WTC11 (cell line): ENCODE measurements at regions not wholly inside any gene's neighbourhood (a gene's known extent, or its start where the extent isn't known, plus 50 kb on each side); places are given as distances from the start of the nearest gene placed in this dataset.

Experiments used
- ATAC-seq: fragments of 200-7000 bp; cut with Tn5 transposase; 2 replicates; pipeline ENCODE4 v1.10.0; 2021; ENCODE audit warnings: mild to moderate bottlenecking, moderate library complexity
- CTCF ChIA-PET: fragments of 300-600 bp; sonication (Branson Sonifier 250); formaldehyde crosslinking; loops from one replicate; lab custom pipeline; 2021; ENCODE audit warnings: antibody characterized with exemption; lab: Charles Lee
- POLR2A ChIA-PET: fragments of 350-600 bp; sonication (Branson Sonifier 250); formaldehyde crosslinking; loops from one replicate; lab custom pipeline; 2021; ENCODE audit warnings: antibody characterized with exemption; lab: Charles Lee
- DNase-seq: peaks from one replicate; pipeline ENCODE4 v3.0.0; 2021; ENCODE audit warnings: low spot score
- H3K27ac Mint-ChIP-seq: 2 replicates; pipeline ENCODE4 v1.8.0; 2021; ENCODE audit warnings: mixed read lengths
- H3K27me3 Mint-ChIP-seq: 2 replicates; pipeline ENCODE4 v1.8.0; 2021; ENCODE audit warnings: low read depth, mild to moderate bottlenecking, moderate library complexity, mixed read lengths
- H3K36me3 Mint-ChIP-seq: 2 replicates; pipeline ENCODE4 v1.8.0; 2021; ENCODE audit warnings: mixed read lengths
- H3K4me1 Mint-ChIP-seq: 2 replicates; pipeline ENCODE4 v1.8.0; 2022; ENCODE audit warnings: mixed read lengths
- H3K4me3 Mint-ChIP-seq: 2 replicates; pipeline ENCODE4 v1.8.0; 2021; ENCODE audit warnings: mild to moderate bottlenecking, moderate library complexity, mixed read lengths
- H3K9me3 Mint-ChIP-seq: 2 replicates; pipeline ENCODE4 v1.8.0; 2021; ENCODE audit warnings: mixed read lengths
- ATF3 ChIP-seq: sonication (generic); formaldehyde crosslinking; conservative IDR thresholded peaks from 2 replicates; pipeline ENCODE4 v1.8.1; 2022; ENCODE audit warnings: mild to moderate bottlenecking, missing genetic modification reagents
- CREM ChIP-seq: sonication (generic); formaldehyde crosslinking; IDR thresholded peaks from 2 replicates; pipeline ENCODE4 v1.8.1; 2022; ENCODE audit warnings: mild to moderate bottlenecking, missing genetic modification reagents, moderate library complexity
- E2F4 ChIP-seq: sonication (generic); formaldehyde crosslinking; IDR thresholded peaks from 2 replicates; pipeline ENCODE4 v1.8.1; 2022; ENCODE audit warnings: low read depth, mild to moderate bottlenecking, moderate library complexity, missing genetic modification reagents, borderline replicate concordance
- EMX1 ChIP-seq: fragments of 250-450 bp; sonication (Bioruptor Pico); IDR thresholded peaks from 2 replicates; pipeline ENCODE4 v1.8.0; 2021; ENCODE audit warnings: mild to moderate bottlenecking
- FOXK1 ChIP-seq: sonication (generic); formaldehyde crosslinking; IDR thresholded peaks from 2 replicates; pipeline ENCODE4 v1.8.0; 2022; ENCODE audit warnings: mild to moderate bottlenecking, moderate library complexity, missing genetic modification reagents
- JAZF1 ChIP-seq: fragments of 250-450 bp; sonication (Bioruptor Pico); IDR thresholded peaks from 2 replicates; pipeline ENCODE4 v1.9.0; 2021; ENCODE audit warnings: moderate library complexity, mild to moderate bottlenecking, inconsistent platforms
- PREB ChIP-seq: sonication (generic); formaldehyde crosslinking; IDR thresholded peaks from 2 replicates; pipeline ENCODE4 v1.8.1; 2022; ENCODE audit warnings: mild to moderate bottlenecking, missing genetic modification reagents, moderate library complexity, borderline replicate concordance
- RORB ChIP-seq: fragments of 250-450 bp; sonication (Bioruptor Pico); IDR thresholded peaks from 2 replicates; pipeline ENCODE4 v1.9.0; 2021; ENCODE audit warnings: mild to moderate bottlenecking
- SMAD3 ChIP-seq: sonication (generic); formaldehyde crosslinking; IDR thresholded peaks from 2 replicates; pipeline ENCODE4 v1.8.0; 2022; ENCODE audit warnings: missing genetic modification reagents, mild to moderate bottlenecking, borderline replicate concordance
- SMAD4 ChIP-seq: sonication (generic); formaldehyde crosslinking; IDR thresholded peaks from 2 replicates; pipeline ENCODE4 v1.8.0; 2022; ENCODE audit warnings: mild to moderate bottlenecking, missing genetic modification reagents
- ZBTB43 ChIP-seq: sonication (generic); formaldehyde crosslinking; IDR thresholded peaks from 2 replicates; pipeline ENCODE4 v1.8.1; 2023; ENCODE audit warnings: mild to moderate bottlenecking, missing genetic modification reagents
- ZNF121 ChIP-seq: sonication (generic); formaldehyde crosslinking; IDR thresholded peaks from 2 replicates; pipeline ENCODE4 v1.8.0; 2023; ENCODE audit warnings: missing genetic modification reagents
- ZNF219 ChIP-seq: sonication (generic); formaldehyde crosslinking; IDR thresholded peaks from 2 replicates; pipeline ENCODE4 v1.8.0; 2023; ENCODE audit warnings: missing genetic modification reagents, mild to moderate bottlenecking, borderline replicate concordance
- ZNF232 ChIP-seq: sonication (generic); formaldehyde crosslinking; IDR thresholded peaks from 2 replicates; pipeline ENCODE4 v1.8.0; 2022; ENCODE audit warnings: mild to moderate bottlenecking, missing genetic modification reagents
- ZNF281 ChIP-seq: sonication (generic); formaldehyde crosslinking; IDR thresholded peaks from 2 replicates; pipeline ENCODE4 v1.8.0; 2023; ENCODE audit warnings: mild to moderate bottlenecking, missing genetic modification reagents
- ZNF416 ChIP-seq: fragments of 250-450 bp; sonication (Bioruptor Pico); IDR thresholded peaks from 2 replicates; pipeline ENCODE4 v1.9.0; 2021; ENCODE audit warnings: mild to moderate bottlenecking, inconsistent platforms
- TF ChIP-seq, protein P1 (sequence below): sonication (generic); formaldehyde crosslinking; IDR thresholded peaks from 2 replicates; pipeline ENCODE4 v1.8.1; 2023; ENCODE audit warnings: mild to moderate bottlenecking, missing genetic modification reagents
- TF ChIP-seq, protein P2 (sequence below): fragments of 200-600 bp; IDR thresholded peaks from 2 replicates; pipeline ENCODE4 v1.8.0; 2022; ENCODE audit warnings: antibody characterized with exemption
- TF ChIP-seq, protein P3 (sequence below): sonication (generic); formaldehyde crosslinking; IDR thresholded peaks from 2 replicates; pipeline ENCODE4 v1.8.1; 2023; ENCODE audit warnings: mild to moderate bottlenecking, missing genetic modification reagents, moderate library complexity
- TF ChIP-seq, protein P4 (sequence below): sonication (generic); formaldehyde crosslinking; IDR thresholded peaks from 2 replicates; pipeline ENCODE4 v1.8.0; 2022; ENCODE audit warnings: missing genetic modification reagents

DNA sequence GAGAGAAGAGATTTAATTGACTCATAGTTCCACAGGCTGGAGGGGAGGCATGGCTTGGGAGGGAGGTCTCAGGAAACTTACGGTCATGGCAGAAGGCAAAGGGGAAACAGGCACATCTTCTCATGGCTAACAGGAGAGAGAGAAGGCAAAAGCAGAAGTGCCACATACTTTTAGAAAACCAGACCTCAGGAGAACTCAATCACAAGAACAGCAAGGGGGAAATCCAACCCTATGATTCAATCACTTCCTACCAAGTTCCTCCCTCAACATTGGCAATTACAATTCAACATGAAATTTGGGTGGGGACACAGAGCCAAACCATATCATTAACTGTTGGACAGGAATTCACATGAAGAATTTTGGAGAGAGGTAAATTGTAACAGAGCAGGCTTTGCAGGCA, 485.3 kb upstream of the PITX2 start (continued):
- TF ChIP-seq, protein P1, sequence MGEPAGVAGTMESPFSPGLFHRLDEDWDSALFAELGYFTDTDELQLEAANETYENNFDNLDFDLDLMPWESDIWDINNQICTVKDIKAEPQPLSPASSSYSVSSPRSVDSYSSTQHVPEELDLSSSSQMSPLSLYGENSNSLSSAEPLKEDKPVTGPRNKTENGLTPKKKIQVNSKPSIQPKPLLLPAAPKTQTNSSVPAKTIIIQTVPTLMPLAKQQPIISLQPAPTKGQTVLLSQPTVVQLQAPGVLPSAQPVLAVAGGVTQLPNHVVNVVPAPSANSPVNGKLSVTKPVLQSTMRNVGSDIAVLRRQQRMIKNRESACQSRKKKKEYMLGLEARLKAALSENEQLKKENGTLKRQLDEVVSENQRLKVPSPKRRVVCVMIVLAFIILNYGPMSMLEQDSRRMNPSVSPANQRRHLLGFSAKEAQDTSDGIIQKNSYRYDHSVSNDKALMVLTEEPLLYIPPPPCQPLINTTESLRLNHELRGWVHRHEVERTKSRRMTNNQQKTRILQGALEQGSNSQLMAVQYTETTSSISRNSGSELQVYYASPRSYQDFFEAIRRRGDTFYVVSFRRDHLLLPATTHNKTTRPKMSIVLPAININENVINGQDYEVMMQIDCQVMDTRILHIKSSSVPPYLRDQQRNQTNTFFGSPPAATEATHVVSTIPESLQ (CRISPR knock-in tag): no peak
- no peak for TF ChIP-seq CREM (CRISPR knock-in tag)
- no peak for TF ChIP-seq ZBTB43 (CRISPR knock-in tag)
- TF ChIP-seq E2F4 (CRISPR knock-in tag): no peak
- TF ChIP-seq RORB (CRISPR knock-in tag): no peak
- no peak for TF ChIP-seq JAZF1 (CRISPR knock-in tag)
- TF ChIP-seq EMX1 (CRISPR knock-in tag): no peak
- no peak for TF ChIP-seq ZNF121 (CRISPR knock-in tag)

GRCh38 chr4:111113591-111113990, 490.7 kb upstream of the PITX2 start:
- no peak for ATAC-seq
- H3K27me3 Mint-ChIP-seq: no peaks in the 10 kb centered on the region
- no peaks in the 10 kb centered on the region for H3K9me3 Mint-ChIP-seq
- H3K4me3 Mint-ChIP-seq: no peak overlapping the region
- TF ChIP-seq EMX1 (CRISPR knock-in tag): no peak
- no peak for TF ChIP-seq ZNF416 (CRISPR knock-in tag)
- TF ChIP-seq SMAD4: no peak
- TF ChIP-seq SMAD3: no peak
- TF ChIP-seq, protein P2, sequence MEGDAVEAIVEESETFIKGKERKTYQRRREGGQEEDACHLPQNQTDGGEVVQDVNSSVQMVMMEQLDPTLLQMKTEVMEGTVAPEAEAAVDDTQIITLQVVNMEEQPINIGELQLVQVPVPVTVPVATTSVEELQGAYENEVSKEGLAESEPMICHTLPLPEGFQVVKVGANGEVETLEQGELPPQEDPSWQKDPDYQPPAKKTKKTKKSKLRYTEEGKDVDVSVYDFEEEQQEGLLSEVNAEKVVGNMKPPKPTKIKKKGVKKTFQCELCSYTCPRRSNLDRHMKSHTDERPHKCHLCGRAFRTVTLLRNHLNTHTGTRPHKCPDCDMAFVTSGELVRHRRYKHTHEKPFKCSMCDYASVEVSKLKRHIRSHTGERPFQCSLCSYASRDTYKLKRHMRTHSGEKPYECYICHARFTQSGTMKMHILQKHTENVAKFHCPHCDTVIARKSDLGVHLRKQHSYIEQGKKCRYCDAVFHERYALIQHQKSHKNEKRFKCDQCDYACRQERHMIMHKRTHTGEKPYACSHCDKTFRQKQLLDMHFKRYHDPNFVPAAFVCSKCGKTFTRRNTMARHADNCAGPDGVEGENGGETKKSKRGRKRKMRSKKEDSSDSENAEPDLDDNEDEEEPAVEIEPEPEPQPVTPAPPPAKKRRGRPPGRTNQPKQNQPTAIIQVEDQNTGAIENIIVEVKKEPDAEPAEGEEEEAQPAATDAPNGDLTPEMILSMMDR: no peak
- TF ChIP-seq ZNF281 (CRISPR knock-in tag): no peak
- TF ChIP-seq CREM (CRISPR knock-in tag): no peak
- no peak for TF ChIP-seq ATF3
- POLR2A ChIA-PET: no interaction called here
- DNase-seq: no peak
- CTCF ChIA-PET: no interaction called here
- no peak overlapping the region for H3K27ac Mint-ChIP-seq
- no peaks in the 10 kb centered on the region for H3K4me1 Mint-ChIP-seq
- H3K36me3 Mint-ChIP-seq: no peaks in the 10 kb centered on the region

DNA sequence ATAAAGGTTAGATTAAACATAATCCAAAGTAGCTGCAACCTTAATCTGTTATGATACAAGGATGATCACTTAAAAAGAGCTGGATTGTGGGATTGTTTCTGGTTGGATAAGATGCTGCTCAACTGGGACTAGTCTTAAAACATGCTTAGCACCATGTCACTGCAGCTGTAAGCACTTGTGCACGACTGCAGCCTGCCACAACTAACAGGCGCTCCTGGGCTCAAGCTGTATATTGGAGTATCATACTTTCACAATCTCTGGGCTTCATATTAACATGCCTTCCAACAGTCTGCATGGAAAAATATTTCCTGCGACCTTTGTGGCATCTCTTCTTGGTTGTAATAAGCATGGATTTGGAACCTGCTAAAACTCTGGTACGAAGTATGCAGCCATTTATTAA, 493.0 kb upstream of the PITX2 start:
- Mint-ChIP-seq H3K9me3 (peaks cover 14% of the 10 kb centered on the region), H3K36me3 (no peaks in the 10 kb centered on the region), H3K4me1 (no peaks in the 10 kb centered on the region), H3K27ac (no peak overlapping the region), H3K4me3 (no peak overlapping the region), H3K27me3 (no peaks in the 10 kb centered on the region)
- ChIA-PET CTCF (no interaction called here), POLR2A (no interaction called here)
- ATAC-seq: no peak
- no peak for DNase-seq
- TF ChIP-seq, protein P3, sequence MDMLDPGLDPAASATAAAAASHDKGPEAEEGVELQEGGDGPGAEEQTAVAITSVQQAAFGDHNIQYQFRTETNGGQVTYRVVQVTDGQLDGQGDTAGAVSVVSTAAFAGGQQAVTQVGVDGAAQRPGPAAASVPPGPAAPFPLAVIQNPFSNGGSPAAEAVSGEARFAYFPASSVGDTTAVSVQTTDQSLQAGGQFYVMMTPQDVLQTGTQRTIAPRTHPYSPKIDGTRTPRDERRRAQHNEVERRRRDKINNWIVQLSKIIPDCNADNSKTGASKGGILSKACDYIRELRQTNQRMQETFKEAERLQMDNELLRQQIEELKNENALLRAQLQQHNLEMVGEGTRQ (CRISPR knock-in tag): no peak
- TF ChIP-seq ZNF219 (CRISPR knock-in tag) (no peak), ZNF232 (no peak), PREB (no peak), FOXK1 (CRISPR knock-in tag) (no peak)
- TF ChIP-seq, protein P4, sequence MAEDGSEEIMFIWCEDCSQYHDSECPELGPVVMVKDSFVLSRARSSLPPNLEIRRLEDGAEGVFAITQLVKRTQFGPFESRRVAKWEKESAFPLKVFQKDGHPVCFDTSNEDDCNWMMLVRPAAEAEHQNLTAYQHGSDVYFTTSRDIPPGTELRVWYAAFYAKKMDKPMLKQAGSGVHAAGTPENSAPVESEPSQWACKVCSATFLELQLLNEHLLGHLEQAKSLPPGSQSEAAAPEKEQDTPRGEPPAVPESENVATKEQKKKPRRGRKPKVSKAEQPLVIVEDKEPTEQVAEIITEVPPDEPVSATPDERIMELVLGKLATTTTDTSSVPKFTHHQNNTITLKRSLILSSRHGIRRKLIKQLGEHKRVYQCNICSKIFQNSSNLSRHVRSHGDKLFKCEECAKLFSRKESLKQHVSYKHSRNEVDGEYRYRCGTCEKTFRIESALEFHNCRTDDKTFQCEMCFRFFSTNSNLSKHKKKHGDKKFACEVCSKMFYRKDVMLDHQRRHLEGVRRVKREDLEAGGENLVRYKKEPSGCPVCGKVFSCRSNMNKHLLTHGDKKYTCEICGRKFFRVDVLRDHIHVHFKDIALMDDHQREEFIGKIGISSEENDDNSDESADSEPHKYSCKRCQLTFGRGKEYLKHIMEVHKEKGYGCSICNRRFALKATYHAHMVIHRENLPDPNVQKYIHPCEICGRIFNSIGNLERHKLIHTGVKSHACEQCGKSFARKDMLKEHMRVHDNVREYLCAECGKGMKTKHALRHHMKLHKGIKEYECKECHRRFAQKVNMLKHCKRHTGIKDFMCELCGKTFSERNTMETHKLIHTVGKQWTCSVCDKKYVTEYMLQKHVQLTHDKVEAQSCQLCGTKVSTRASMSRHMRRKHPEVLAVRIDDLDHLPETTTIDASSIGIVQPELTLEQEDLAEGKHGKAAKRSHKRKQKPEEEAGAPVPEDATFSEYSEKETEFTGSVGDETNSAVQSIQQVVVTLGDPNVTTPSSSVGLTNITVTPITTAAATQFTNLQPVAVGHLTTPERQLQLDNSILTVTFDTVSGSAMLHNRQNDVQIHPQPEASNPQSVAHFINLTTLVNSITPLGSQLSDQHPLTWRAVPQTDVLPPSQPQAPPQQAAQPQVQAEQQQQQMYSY: no peak
